ENCODE measurements at regions not wholly inside any gene's neighbourhood (a gene's known extent, or its start where the extent isn't known, plus 50 kb on each side); places are given as distances from the start of the nearest gene placed in this dataset.

GRCh38 chr12:94786906-94787305 lies 136.5 kb upstream of the TMCC3 start:
- H3K27ac Mint-ChIP-seq (ENCODE audit: low read depth), result no peak overlapping the region
- H3K9me3 Mint-ChIP-seq, result no peaks in the 10 kb centered on the region
- no peak for ATAC-seq (replicated peaks; ENCODE audit: extremely low read depth, poor library complexity, severe bottlenecking)
- H3K27me3 Mint-ChIP-seq, result peaks cover 24% of the 10 kb centered on the region
- no peaks in the 10 kb centered on the region for H3K36me3 Mint-ChIP-seq (ENCODE audit: insufficient read depth)
- no peak overlapping the region for H3K4me3 Mint-ChIP-seq
- no peaks in the 10 kb centered on the region for H3K4me1 Mint-ChIP-seq
- DNase-seq (ENCODE audit: low spot score in 2 of 2), result no peak

GRCh38 chr12:94783862-94784261 lies 133.5 kb upstream of the TMCC3 start:
- H3K9me3 Mint-ChIP-seq, result no peaks in the 10 kb centered on the region
- H3K27me3 Mint-ChIP-seq, result peaks cover 35% of the 10 kb centered on the region
- no peaks in the 10 kb centered on the region for H3K4me1 Mint-ChIP-seq
- H3K4me3 Mint-ChIP-seq, result no peak overlapping the region
- ATAC-seq (replicated peaks; ENCODE audit: extremely low read depth, poor library complexity, severe bottlenecking) (no peak), DNase-seq (ENCODE audit: low spot score in 2 of 2) (no peak)
- H3K27ac Mint-ChIP-seq (ENCODE audit: low read depth), result no peak overlapping the region
- H3K36me3 Mint-ChIP-seq (ENCODE audit: insufficient read depth), result no peaks in the 10 kb centered on the region

- DNase-seq (ENCODE audit: low spot score in 2 of 2), result no peak
- Mint-ChIP-seq H3K36me3 (ENCODE audit: insufficient read depth) (no peaks in the 10 kb centered on the region), H3K4me3 (no peak overlapping the region), H3K27me3 (peaks cover 38% of the 10 kb centered on the region), H3K27ac (ENCODE audit: low read depth) (no peak overlapping the region), H3K9me3 (no peaks in the 10 kb centered on the region), H3K4me1 (no peaks in the 10 kb centered on the region)
- no peak for ATAC-seq (replicated peaks; ENCODE audit: extremely low read depth, poor library complexity, severe bottlenecking)
These were observed 133.0 kb upstream of the TMCC3 start for GRCh38 chr12:94783343-94783742.

GRCh38 chr12:94781835-94782234 lies 131.5 kb upstream of the TMCC3 start:
- no peak for ATAC-seq (replicated peaks; ENCODE audit: extremely low read depth, poor library complexity, severe bottlenecking)
- Mint-ChIP-seq H3K27me3 (peaks cover 47% of the 10 kb centered on the region), H3K27ac (ENCODE audit: low read depth) (no peak overlapping the region), H3K4me3 (no peak overlapping the region), H3K9me3 (no peaks in the 10 kb centered on the region), H3K4me1 (no peaks in the 10 kb centered on the region), H3K36me3 (ENCODE audit: insufficient read depth) (no peaks in the 10 kb centered on the region)
- DNase-seq (ENCODE audit: low spot score in 2 of 2), result no peak

- Mint-ChIP-seq H3K4me1 (no peaks in the 10 kb centered on the region), H3K27me3 (peaks cover 64% of the 10 kb centered on the region), H3K27ac (ENCODE audit: low read depth) (no peak overlapping the region), H3K36me3 (ENCODE audit: insufficient read depth) (no peaks in the 10 kb centered on the region), H3K4me3 (no peak overlapping the region), H3K9me3 (no peaks in the 10 kb centered on the region)
- no peak for DNase-seq (ENCODE audit: low spot score in 2 of 2)
- no peak for ATAC-seq (replicated peaks; ENCODE audit: extremely low read depth, poor library complexity, severe bottlenecking)
These were observed 129.1 kb upstream of the TMCC3 start for GRCh38 chr12:94779485-94779884.

- no peaks in the 10 kb centered on the region for H3K36me3 Mint-ChIP-seq (ENCODE audit: insufficient read depth)
These were observed 127.6 kb upstream of the TMCC3 start for GRCh38 chr12:94777936-94778335.

GRCh38 chr12:94775710-94776109 lies 125.4 kb upstream of the TMCC3 start:
- Mint-ChIP-seq H3K27ac (ENCODE audit: low read depth) (no peak overlapping the region), H3K4me1 (no peaks in the 10 kb centered on the region), H3K4me3 (no peak overlapping the region), H3K36me3 (ENCODE audit: insufficient read depth) (no peaks in the 10 kb centered on the region), H3K27me3 (peaks cover 61% of the 10 kb centered on the region), H3K9me3 (no peaks in the 10 kb centered on the region)
- ATAC-seq (replicated peaks; ENCODE audit: extremely low read depth, poor library complexity, severe bottlenecking), result no peak
- no peak for DNase-seq (ENCODE audit: low spot score in 2 of 2)

More at GRCh38 chr12:94777936-94778335, 127.6 kb upstream of the TMCC3 start:
- peaks cover 60% of the 10 kb centered on the region for H3K27me3 Mint-ChIP-seq
- H3K4me3 Mint-ChIP-seq, result no peak overlapping the region
- no peaks in the 10 kb centered on the region for H3K4me1 Mint-ChIP-seq
- no peaks in the 10 kb centered on the region for H3K9me3 Mint-ChIP-seq
- H3K27ac Mint-ChIP-seq (ENCODE audit: low read depth), result no peak overlapping the region
- DNase-seq (ENCODE audit: low spot score in 2 of 2), result no peak
- ATAC-seq (replicated peaks; ENCODE audit: extremely low read depth, poor library complexity, severe bottlenecking), result no peak

GRCh38 chr12:94771741-94772140 lies 121.4 kb upstream of the TMCC3 start:
- H3K4me3 Mint-ChIP-seq, result no peak overlapping the region

GRCh38 chr12:94771199-94771598 lies 120.8 kb upstream of the TMCC3 start:
- H3K36me3 Mint-ChIP-seq (ENCODE audit: insufficient read depth), result no peaks in the 10 kb centered on the region
- DNase-seq (ENCODE audit: low spot score in 2 of 2) (no peak), ATAC-seq (replicated peaks; ENCODE audit: extremely low read depth, poor library complexity, severe bottlenecking) (no peak)
- H3K27ac Mint-ChIP-seq (ENCODE audit: low read depth), result no peak overlapping the region
- H3K4me3 Mint-ChIP-seq, result no peak overlapping the region
- H3K4me1 Mint-ChIP-seq, result no peaks in the 10 kb centered on the region
- H3K27me3 Mint-ChIP-seq, result peaks cover 76% of the 10 kb centered on the region
- no peaks in the 10 kb centered on the region for H3K9me3 Mint-ChIP-seq

More at GRCh38 chr12:94771741-94772140, 121.4 kb upstream of the TMCC3 start:
- no peak overlapping the region for H3K27ac Mint-ChIP-seq (ENCODE audit: low read depth)
- DNase-seq (ENCODE audit: low spot score in 2 of 2) (no peak), ATAC-seq (replicated peaks; ENCODE audit: extremely low read depth, poor library complexity, severe bottlenecking) (no peak)
- H3K27me3 Mint-ChIP-seq, result peaks cover 70% of the 10 kb centered on the region
- no peaks in the 10 kb centered on the region for H3K9me3 Mint-ChIP-seq
- H3K4me1 Mint-ChIP-seq, result no peaks in the 10 kb centered on the region
- H3K36me3 Mint-ChIP-seq (ENCODE audit: insufficient read depth), result no peaks in the 10 kb centered on the region

- H3K4me3 Mint-ChIP-seq, result no peak overlapping the region
- no peak overlapping the region for H3K27ac Mint-ChIP-seq (ENCODE audit: low read depth)
- H3K36me3 Mint-ChIP-seq (ENCODE audit: insufficient read depth), result no peaks in the 10 kb centered on the region
- no peaks in the 10 kb centered on the region for H3K9me3 Mint-ChIP-seq
- H3K27me3 Mint-ChIP-seq, result peaks cover 75% of the 10 kb centered on the region
- DNase-seq (ENCODE audit: low spot score in 2 of 2) (no peak), ATAC-seq (replicated peaks; ENCODE audit: extremely low read depth, poor library complexity, severe bottlenecking) (no peak)
- no peaks in the 10 kb centered on the region for H3K4me1 Mint-ChIP-seq
These were observed 120.4 kb upstream of the TMCC3 start for GRCh38 chr12:94770791-94771190.

GRCh38 chr12:94769776-94770759 lies 119.7 kb upstream of the TMCC3 start:
- Mint-ChIP-seq H3K4me1 (no peaks in the 10 kb centered on the region), H3K36me3 (ENCODE audit: insufficient read depth) (no peaks in the 10 kb centered on the region), H3K27ac (ENCODE audit: low read depth) (no peak overlapping the region), H3K9me3 (no peaks in the 10 kb centered on the region), H3K27me3 (peaks cover 67% of the 10 kb centered on the region), H3K4me3 (no peak overlapping the region)
- ATAC-seq (replicated peaks; ENCODE audit: extremely low read depth, poor library complexity, severe bottlenecking) (no peak), DNase-seq (ENCODE audit: low spot score in 2 of 2) (no peak)

GRCh38 chr12:94769047-94769420 lies 118.7 kb upstream of the TMCC3 start:
- DNase-seq (ENCODE audit: low spot score in 2 of 2), result no peak

GRCh38 chr12:94768398-94769046 lies 118.2 kb upstream of the TMCC3 start:
- DNase-seq (ENCODE audit: low spot score in 2 of 2) (no peak), ATAC-seq (replicated peaks; ENCODE audit: extremely low read depth, poor library complexity, severe bottlenecking) (no peak)
- H3K9me3 Mint-ChIP-seq, result no peaks in the 10 kb centered on the region
- H3K4me3 Mint-ChIP-seq, result no peak overlapping the region
- H3K27me3 Mint-ChIP-seq, result peaks cover 52% of the 10 kb centered on the region
- H3K27ac Mint-ChIP-seq (ENCODE audit: low read depth), result no peak overlapping the region
- peaks cover 4% of the 10 kb centered on the region for H3K36me3 Mint-ChIP-seq (ENCODE audit: insufficient read depth)
- no peaks in the 10 kb centered on the region for H3K4me1 Mint-ChIP-seq

More at GRCh38 chr12:94769047-94769420, 118.7 kb upstream of the TMCC3 start:
- Mint-ChIP-seq H3K27ac (ENCODE audit: low read depth) (no peak overlapping the region), H3K27me3 (peaks cover 57% of the 10 kb centered on the region), H3K4me1 (no peaks in the 10 kb centered on the region), H3K36me3 (ENCODE audit: insufficient read depth) (peaks cover 1% of the 10 kb centered on the region), H3K4me3 (no peak overlapping the region), H3K9me3 (no peaks in the 10 kb centered on the region)
- no peak for ATAC-seq (replicated peaks; ENCODE audit: extremely low read depth, poor library complexity, severe bottlenecking)
